GM21390 (cell line): ENCODE measurements at regions not wholly inside any gene's neighbourhood (a gene's known extent, or its start where the extent isn't known, plus 50 kb on each side); places are given as distances from the start of the nearest gene placed in this dataset.
"Not testable (repeated sequence)": the region's sequence is repeated elsewhere in the genome, so short reads cannot be mapped to it uniquely, and the experiment has no call there.

Experiments
- ATAC-seq: cut with Tn5 transposase; IDR thresholded peaks from one replicate; pipeline ENCODE4 v1.9.1; 2021; ENCODE audit not compliant: unreplicated experiment

GRCh38 chr12:124126950-124127655, 154.1 kb downstream of the ZNF664 start:
- ATAC-seq = no peak

DNA sequence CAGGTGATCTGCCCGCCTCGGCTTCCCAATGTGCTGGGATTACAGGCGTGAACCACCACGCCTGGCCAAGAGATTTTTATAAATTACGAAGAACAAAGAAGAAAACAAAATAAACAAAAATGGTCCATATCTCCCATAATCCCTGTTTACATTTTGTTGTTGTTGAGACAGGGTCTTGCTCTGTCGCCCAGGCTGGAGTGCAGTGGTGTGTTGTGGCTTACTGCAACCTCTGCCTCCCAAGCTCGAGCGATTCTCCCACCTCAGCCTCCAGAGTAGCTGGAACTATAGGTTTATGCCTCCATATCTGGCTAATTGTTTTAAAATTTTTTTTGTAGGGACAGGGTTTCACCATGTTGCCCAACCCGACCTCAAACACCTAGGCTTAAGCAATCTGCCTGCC, 156.1 kb downstream of the ZNF664 start:
- no peak for ATAC-seq

DNA sequence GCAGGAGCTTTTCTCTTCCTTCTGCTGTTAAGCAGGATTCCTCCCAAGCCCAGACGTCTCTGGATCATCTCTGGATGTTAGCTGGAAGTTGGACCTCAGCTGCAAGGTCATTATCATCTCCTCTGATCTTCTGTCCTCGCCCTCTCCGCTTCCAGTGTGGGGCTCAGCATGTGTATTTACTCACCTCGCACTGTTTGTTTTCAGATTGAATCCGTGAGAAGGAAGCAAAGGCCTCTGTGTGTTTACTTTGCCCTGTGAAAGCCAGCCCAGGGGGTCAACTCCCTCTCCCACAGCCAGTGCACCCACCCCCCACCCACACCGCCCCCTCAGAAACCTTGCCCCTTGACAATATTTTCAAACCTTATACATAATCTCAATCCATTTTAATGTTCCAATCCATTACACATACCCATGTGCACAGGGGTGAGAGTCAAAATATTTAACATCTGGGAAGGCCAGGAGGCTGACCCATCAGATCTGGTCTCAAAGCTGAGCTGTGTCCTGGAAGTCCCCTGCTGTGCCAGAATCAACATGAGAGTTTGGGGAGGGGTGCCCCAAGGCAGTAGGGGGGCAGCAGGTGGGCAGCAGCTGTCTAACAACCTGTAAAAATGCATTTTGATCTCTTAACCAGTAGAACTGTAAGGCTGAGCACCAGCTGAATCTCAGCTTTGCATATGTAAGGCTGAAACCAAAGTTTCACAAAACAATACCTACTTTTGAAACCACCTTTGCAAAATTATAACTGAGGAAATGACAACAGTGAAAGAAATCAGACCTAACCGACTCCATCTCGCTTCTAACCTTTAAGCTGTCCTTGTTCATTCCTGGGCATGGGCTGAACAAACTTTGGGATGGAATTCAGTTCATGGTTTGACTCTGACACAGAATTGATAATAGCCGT, 157.9 kb downstream of the ZNF664 start:
- peak; percentile 84 for ATAC-seq

DNA sequence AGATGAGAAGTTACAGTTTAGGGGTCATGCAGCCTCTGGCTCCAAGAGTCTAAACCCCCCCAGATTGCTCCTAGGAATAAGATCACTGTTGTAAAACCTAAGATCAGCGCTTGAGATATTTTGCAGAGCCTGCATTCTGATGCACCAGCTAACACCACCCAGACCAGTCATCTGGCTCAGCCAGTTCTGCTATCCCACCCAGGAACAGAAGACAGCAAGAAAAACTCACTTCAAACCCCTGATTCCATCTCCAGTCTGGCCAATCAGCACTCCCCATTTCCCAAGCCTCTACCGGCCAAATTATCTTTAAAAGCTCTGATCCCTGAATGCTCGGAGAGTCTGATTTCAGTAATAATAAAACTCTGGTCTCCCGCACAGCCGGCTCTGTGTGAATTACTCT, 158.6 kb downstream of the ZNF664 start:
- no peak for ATAC-seq

DNA sequence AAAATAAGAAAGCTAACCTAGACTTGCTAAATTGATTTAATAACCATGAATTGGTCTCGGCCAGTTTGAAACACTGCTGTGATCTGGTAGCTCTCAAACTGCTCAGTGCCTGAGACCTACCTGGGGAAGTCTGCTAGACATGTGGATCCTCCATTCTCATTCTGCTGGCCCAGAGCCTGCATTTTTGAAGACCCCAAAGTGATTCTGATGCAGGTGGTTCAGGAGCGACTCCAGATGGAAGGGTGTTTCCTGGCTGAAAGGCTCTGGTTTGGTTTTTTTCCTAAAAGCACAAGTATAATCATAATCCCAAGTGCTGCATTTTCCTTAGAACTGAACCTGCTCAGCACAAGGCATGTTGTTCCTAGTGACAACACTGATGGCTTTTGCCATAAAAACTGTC, 159.5 kb downstream of the ZNF664 start:
- no peak for ATAC-seq

- no peak for ATAC-seq
Measured at GRCh38 chr12:124136796-124137195, 158.1 kb upstream of the RFLNA start.

DNA sequence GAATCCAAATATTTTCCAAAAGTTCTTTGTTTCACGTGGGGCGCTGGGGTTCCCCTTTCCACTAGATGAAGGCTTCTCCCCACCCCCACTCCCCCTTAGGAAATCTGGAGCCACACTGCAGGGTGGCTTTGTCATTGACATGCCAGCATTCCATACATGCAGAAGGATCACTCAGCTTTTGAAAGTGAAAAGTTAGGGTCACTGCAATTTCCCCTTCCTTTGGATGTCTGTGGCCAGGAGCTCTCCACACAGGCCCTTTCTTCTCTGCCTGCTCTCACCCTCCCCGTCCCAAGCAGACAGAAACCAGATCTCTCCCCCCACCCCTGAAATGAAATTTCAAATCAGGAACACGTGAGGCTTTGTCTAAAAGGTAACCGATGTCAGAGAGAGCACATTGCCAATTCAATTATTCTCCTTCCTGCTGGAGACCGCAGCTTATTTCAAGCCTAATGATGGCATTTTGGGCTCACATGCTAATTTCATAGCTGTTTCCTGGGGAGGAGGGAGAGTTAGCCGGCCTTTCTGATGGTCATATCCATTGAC, 153.9 kb upstream of the RFLNA start:
- no peak for ATAC-seq

DNA sequence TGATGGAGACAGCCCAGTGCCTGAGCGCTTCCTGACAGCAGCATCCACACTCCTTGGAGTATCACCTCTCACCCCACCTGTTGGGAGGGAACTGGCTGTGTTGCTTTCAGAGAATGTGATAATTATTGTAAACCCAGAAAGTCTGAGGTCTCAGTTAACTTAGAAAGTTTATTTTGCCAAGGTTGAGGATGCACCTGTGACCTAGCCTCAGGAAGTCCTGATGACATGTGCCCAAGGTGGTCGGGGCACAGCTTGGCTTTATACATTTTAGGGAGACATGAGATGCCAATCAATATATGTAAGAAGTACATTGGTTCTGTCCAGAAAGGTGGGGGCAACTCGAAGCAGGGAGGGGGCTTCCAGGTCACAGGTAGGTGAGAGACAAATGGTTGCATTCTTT, 153.3 kb upstream of the RFLNA start:
- not testable (repeated sequence) for ATAC-seq

GRCh38 chr12:124142395-124143035, 152.4 kb upstream of the RFLNA start:
- ATAC-seq = no peak

- ATAC-seq = no peak
Measured at GRCh38 chr12:124143726-124144125, 151.2 kb upstream of the RFLNA start.

DNA sequence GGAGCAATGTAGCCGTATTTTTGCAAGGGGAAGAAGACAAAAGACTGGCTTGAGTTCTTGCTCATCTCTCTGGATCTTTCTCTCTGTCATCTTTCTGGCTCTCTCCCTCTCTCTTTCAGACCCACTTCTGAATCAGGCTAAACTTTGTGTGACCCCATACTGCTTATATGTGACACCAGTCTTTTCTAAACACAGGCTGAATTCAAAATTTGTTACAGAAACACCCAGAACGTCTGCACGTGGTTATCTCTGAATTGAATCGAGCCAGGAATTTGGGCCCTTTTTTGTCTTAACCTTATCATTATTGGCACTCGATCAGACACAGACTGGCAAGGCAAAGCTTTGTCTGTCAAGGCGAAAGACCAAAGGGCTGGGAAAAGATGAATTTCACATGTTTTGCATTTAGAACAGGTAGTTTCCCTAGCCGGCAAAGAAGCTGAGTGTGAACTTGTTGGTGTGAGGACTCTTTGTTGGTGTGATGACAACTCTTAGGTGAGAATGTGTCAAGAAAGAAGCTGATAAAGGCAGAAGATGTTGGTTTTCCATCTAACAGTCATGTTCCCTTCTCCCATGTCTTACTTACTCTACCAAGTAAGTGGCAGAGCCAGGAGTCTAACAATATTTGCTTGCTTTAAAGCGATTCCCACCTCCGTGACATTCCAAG, 150.2 kb upstream of the RFLNA start:
- no peak for ATAC-seq

GRCh38 chr12:124147027-124147426, 147.9 kb upstream of the RFLNA start:
- no peak for ATAC-seq

GRCh38 chr12:124147575-124147974, 147.3 kb upstream of the RFLNA start:
- peak; percentile 72 for ATAC-seq

- no peak for ATAC-seq
Measured at GRCh38 chr12:124148481-124149273, 146.2 kb upstream of the RFLNA start.

- no peak for ATAC-seq
Measured at GRCh38 chr12:124149287-124149686, 145.6 kb upstream of the RFLNA start.

- ATAC-seq = no peak
Measured at GRCh38 chr12:124150168-124150567, 144.7 kb upstream of the RFLNA start.

- ATAC-seq = no peak
Measured at GRCh38 chr12:124151583-124151982, 143.3 kb upstream of the RFLNA start.

GRCh38 chr12:124152731-124153130, 142.2 kb upstream of the RFLNA start:
- ATAC-seq = no peak

DNA sequence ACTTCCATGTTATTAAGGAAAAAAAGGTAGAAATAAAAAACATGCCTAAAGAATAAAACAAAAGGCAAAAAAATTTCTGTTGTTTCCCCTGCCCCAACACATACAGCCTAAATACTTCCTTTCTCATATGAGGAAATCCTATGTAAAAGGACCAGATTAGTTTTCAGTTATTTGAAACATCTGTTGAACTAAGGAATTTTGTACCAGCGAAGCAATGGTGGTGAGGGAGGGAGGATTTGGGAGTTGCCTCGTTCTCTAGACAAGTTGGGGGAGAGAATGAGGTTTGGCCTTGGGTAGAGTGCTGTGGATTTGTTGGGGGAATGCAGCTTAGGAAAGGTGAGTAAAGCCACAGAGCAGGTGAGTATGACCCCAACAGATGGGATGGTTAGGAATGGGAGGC, 141.5 kb upstream of the RFLNA start:
- no peak for ATAC-seq

DNA sequence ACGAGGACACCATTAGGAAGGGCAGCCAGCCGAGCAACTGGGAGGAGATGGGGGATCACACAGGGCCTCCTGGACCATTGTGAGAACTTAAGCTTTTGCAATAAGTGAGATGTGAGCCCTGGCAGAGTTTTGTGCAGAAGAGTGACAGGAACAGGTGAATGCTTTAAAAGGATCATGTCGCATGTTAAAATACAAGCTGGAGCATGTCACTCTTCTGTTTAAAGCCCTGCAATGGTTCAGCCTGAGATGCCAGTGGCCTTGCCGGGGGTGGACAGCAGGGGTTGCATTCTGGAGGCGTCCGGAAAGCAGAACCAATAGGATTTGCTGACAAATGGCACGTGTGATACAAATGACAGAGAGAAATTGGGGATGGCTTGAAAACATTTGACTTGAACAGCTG, 137.5 kb upstream of the RFLNA start:
- no peak for ATAC-seq
